PC-3 (cell line): ENCODE measurements at regions not wholly inside any gene's neighbourhood (a gene's known extent, or its start where the extent isn't known, plus 50 kb on each side); places are given as distances from the start of the nearest gene placed in this dataset.

Experiments
- ATAC-seq: fragments of 200-7000 bp; cut with Tn5 transposase; 2 replicates; pipeline ENCODE4 v1.9.1; 2020; ENCODE audit warnings: mild to moderate bottlenecking, moderate library complexity
- BruUV-seq: library from RNA; stranded (reverse); fragments of 400-500 nt; replicated peaks from 2 replicates; lab custom pipeline; 2021; lab: Mats Ljungman, UMichigan
- CTCF ChIA-PET: fragments of 300-600 bp; sonication (Branson Sonifier 250); formaldehyde crosslinking; loops from one replicate; lab custom pipeline; 2022; ENCODE audit warnings: antibody characterized with exemption; lab: Charles Lee
- POLR2A ChIA-PET: fragments of 300-600 bp; sonication (Branson Sonifier 250); formaldehyde crosslinking; loops from one replicate; lab custom pipeline; 2022; ENCODE audit warnings: antibody characterized with exemption; ENCODE audit not compliant: unreplicated experiment; lab: Charles Lee
- DNase-seq: peaks from one replicate; pipeline ENCODE4 v3.0.0-alpha.2; 2015
- H2AFZ ChIP-seq: fragments of 300-600 bp; sonication (generic); 2 replicates; pipeline ENCODE4 v1.6.0; 2016; ENCODE audit warnings: antibody characterized with exemption, low read length
- H3F3A ChIP-seq: fragments of 300-600 bp; sonication (generic); one replicate; pipeline ENCODE4 v1.6.0; 2017; ENCODE audit warnings: antibody characterized with exemption, low read length, control low read depth, mild to moderate bottlenecking; ENCODE audit not compliant: unreplicated experiment
- H3K27ac ChIP-seq: fragments of 300-600 bp; sonication (generic); 2 replicates; pipeline ENCODE4 v1.5.1; 2016; ENCODE audit warnings: mild to moderate bottlenecking, low read length
- H3K27me3 ChIP-seq: fragments of 300-600 bp; sonication (generic); 2 replicates; pipeline ENCODE4 v1.6.1; 2016; ENCODE audit warnings: low read length, mixed read lengths
- H3K36me3 ChIP-seq: fragments of 300-600 bp; sonication (generic); 2 replicates; pipeline ENCODE4 v1.6.1; 2016; ENCODE audit warnings: low read depth, mixed run types, low read length, mixed read lengths
- H3K4me1 ChIP-seq: fragments of 300-600 bp; sonication (generic); 2 replicates; pipeline ENCODE4 v1.5.1; 2016; ENCODE audit warnings: low read length; ENCODE audit not compliant: insufficient read depth
- H3K4me2 ChIP-seq: fragments of 300-600 bp; sonication (generic); 2 replicates; pipeline ENCODE4 v1.6.0; 2016; ENCODE audit warnings: low read length
- H3K4me3 ChIP-seq: fragments of 300-600 bp; sonication (generic); 2 replicates; pipeline ENCODE4 v1.5.1; 2016; ENCODE audit warnings: mild to moderate bottlenecking, low read length, mixed read lengths
- H3K79me2 ChIP-seq: fragments of 300-600 bp; sonication (generic); 2 replicates; pipeline ENCODE4 v1.6.1; 2017; ENCODE audit warnings: low read length, mixed read lengths
- H3K9ac ChIP-seq: fragments of 300-600 bp; sonication (generic); 2 replicates; pipeline ENCODE4 v1.6.0; 2016; ENCODE audit warnings: mild to moderate bottlenecking, low read length
- H3K9me2 ChIP-seq: fragments of 300-600 bp; sonication (generic); replicated peaks from 2 replicates; pipeline ENCODE4 v1.6.1; 2016; ENCODE audit warnings: mixed run types, low read length, mixed read lengths
- H3K9me3 ChIP-seq: fragments of 300-600 bp; sonication (generic); 2 replicates; pipeline ENCODE4 v1.6.1; 2016; ENCODE audit warnings: low read length, mixed read lengths
- H4K20me1 ChIP-seq: fragments of 300-600 bp; sonication (generic); 2 replicates; pipeline ENCODE4 v1.6.1; 2016; ENCODE audit warnings: low read length, mixed read lengths
- CTCF ChIP-seq: fragments of 300-600 bp; sonication (generic); conservative IDR thresholded peaks from 2 replicates; pipeline ENCODE4 v1.5.1; 2017; ENCODE audit warnings: antibody characterized with exemption, low read depth, mild to moderate bottlenecking, low read length
- EZH2 ChIP-seq: fragments of 300-600 bp; sonication (generic); IDR thresholded peaks from one replicate; pipeline ENCODE4 v1.6.1; 2017; ENCODE audit warnings: antibody characterized with exemption, mild to moderate bottlenecking, low read length; ENCODE audit not compliant: unreplicated experiment
- EZH2phosphoT487 ChIP-seq: fragments of 300-600 bp; sonication (generic); IDR thresholded peaks from 2 replicates; pipeline ENCODE4 v1.6.1; 2018; ENCODE audit warnings: mild to moderate bottlenecking, antibody characterized with exemption, low read length, borderline replicate concordance
- intact Hi-C: fragments of 100-400 bp; cut with micrococcal nuclease; formaldehyde crosslinking; loops from 2 replicates; pipeline ENCODE4 v1.9.0; 2023

GRCh38 chr4:178480105-178480504 lies 1037.9 kb upstream of the AGA start:
- TF ChIP-seq EZH2 (no peak), CTCF (no peak), EZH2phosphoT487 (no peak)
- intact Hi-C loops, result no loop called here
- H3K9me2 ChIP-seq, result no peaks in the 10 kb centered on the region
- H3K79me2 ChIP-seq, result no peaks in the 10 kb centered on the region
- CTCF ChIA-PET, result no interaction called here
- no peak overlapping the region for H3K9ac ChIP-seq
- no peaks in the 10 kb centered on the region for H3F3A ChIP-seq
- no peaks in the 10 kb centered on the region for H3K27me3 ChIP-seq
- no peaks in the 10 kb centered on the region for H3K9me3 ChIP-seq
- no peak for DNase-seq
- no peaks in the 10 kb centered on the region for H3K4me1 ChIP-seq
- no peaks in the 10 kb centered on the region for H4K20me1 ChIP-seq
- no peak overlapping the region for H3K4me3 ChIP-seq
- H3K4me2 ChIP-seq, result no peak overlapping the region
- no peak for ATAC-seq
- POLR2A ChIA-PET, result no interaction called here
- no peaks in the 10 kb centered on the region for H3K36me3 ChIP-seq
- no peak overlapping the region for H2AFZ ChIP-seq
- BruUV-seq, result no TSS peak
- H3K27ac ChIP-seq, result no peak overlapping the region

DNA sequence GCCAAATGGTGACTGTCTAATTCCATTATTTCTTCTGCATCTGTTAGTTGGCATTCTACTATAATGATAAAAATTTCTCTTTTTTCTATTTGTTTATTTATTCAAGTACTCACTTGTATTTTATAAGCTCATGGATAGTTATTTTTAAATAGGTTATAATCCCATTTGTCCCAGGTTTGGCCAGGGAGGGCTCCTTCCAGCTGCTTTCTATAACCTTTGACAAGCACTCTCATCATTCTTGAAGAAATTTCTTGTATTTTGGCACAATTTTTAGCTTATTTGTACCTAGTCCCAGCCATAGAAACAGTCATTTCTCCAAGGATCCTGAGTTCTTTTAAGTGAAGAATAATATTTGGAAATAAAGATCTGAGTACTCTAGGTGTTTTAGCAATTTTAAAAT lies 1038.6 kb upstream of the AGA start:
- Histone ChIP-seq H3K4me2 (no peak overlapping the region), H3K4me3 (no peak overlapping the region), H4K20me1 (no peaks in the 10 kb centered on the region), H2AFZ (no peak overlapping the region), H3F3A (no peaks in the 10 kb centered on the region), H3K27ac (no peak overlapping the region), H3K9ac (no peak overlapping the region), H3K27me3 (no peaks in the 10 kb centered on the region), H3K36me3 (no peaks in the 10 kb centered on the region), H3K9me3 (no peaks in the 10 kb centered on the region), H3K9me2 (no peaks in the 10 kb centered on the region), H3K79me2 (no peaks in the 10 kb centered on the region), H3K4me1 (no peaks in the 10 kb centered on the region)
- ATAC-seq (no peak), DNase-seq (no peak)
- BruUV-seq, result no TSS peak
- CTCF ChIA-PET, result no interaction called here
- TF ChIP-seq CTCF (no peak), EZH2 (no peak), EZH2phosphoT487 (no peak)
- POLR2A ChIA-PET, result no interaction called here
- intact Hi-C loops, result no loop called here

GRCh38 chr4:178481564-178481963 lies 1039.3 kb upstream of the AGA start:
- H3K9me2 ChIP-seq, result no peaks in the 10 kb centered on the region
- ATAC-seq, result no peak
- H3K4me1 ChIP-seq, result no peaks in the 10 kb centered on the region
- DNase-seq, result no peak
- H3K9ac ChIP-seq, result no peak overlapping the region
- no peak overlapping the region for H2AFZ ChIP-seq
- no peak overlapping the region for H3K4me2 ChIP-seq
- no peaks in the 10 kb centered on the region for H3K79me2 ChIP-seq
- H3K27ac ChIP-seq, result no peak overlapping the region
- H3K27me3 ChIP-seq, result no peaks in the 10 kb centered on the region
- intact Hi-C loops, result no loop called here
- POLR2A ChIA-PET, result no interaction called here
- TF ChIP-seq EZH2phosphoT487 (no peak), EZH2 (no peak), CTCF (no peak)
- no TSS peak for BruUV-seq
- no peaks in the 10 kb centered on the region for H3F3A ChIP-seq
- no peak overlapping the region for H3K4me3 ChIP-seq
- CTCF ChIA-PET, result no interaction called here
- no peaks in the 10 kb centered on the region for H3K36me3 ChIP-seq
- no peaks in the 10 kb centered on the region for H4K20me1 ChIP-seq
- no peaks in the 10 kb centered on the region for H3K9me3 ChIP-seq
